Loucy (cell line): ENCODE measurements at regions not wholly inside any gene's neighbourhood (a gene's known extent, or its start where the extent isn't known, plus 50 kb on each side); places are given as distances from the start of the nearest gene placed in this dataset.

ENCODE experiments used
- EZH2phosphoT487 ChIP-seq: fragments of 200-600 bp; IDR thresholded peaks from 2 replicates; pipeline ENCODE4 v1.6.1; 2018; ENCODE audit warnings: antibody characterized with exemption, mild to moderate bottlenecking, moderate library complexity, borderline replicate concordance
- TF ChIP-seq, protein P1 (sequence below): fragments of 200-600 bp; sonication (generic); conservative IDR thresholded peaks from 2 replicates; pipeline ENCODE4 v1.5.1; 2014; ENCODE audit warnings: mild to moderate bottlenecking, antibody characterized with exemption, low read length

DNA sequence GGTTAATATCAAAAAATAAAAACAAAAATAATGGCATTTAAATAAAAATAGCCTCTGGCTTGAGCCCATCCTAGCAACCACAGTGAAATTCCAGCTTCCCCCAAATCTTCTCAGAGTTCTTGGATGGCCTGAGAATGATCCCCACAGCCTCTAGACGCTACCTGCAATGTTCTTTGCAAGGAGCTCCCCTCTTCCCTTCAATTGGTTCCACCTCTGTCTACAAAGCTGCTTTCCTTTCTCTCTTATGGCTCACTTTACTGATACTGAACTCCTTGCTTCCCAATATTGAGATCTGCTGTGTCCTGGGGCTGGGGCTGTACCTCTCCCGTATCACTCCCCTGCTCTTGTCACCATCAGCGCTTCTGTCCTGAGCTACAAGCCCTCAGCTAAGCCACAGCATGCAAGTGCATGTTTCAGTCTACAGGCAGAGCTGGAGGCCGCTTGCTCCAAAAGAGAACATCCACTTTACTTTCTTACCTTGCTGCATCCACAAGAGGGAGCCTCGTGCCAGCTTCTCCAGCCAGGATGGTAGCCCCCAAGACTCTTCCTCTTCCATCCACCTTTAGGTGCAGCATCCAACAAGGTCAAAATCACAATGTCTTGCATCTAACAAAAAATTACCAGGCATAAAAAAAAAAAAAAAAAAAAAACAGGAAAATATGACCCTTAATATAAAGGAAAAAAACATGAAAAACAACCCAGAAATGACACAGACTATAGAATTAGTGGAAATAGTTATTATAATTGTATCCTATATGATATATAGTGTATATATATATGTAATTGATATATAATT, 57.4 kb upstream of the PRSS3 start:
- TF ChIP-seq, protein P1, sequence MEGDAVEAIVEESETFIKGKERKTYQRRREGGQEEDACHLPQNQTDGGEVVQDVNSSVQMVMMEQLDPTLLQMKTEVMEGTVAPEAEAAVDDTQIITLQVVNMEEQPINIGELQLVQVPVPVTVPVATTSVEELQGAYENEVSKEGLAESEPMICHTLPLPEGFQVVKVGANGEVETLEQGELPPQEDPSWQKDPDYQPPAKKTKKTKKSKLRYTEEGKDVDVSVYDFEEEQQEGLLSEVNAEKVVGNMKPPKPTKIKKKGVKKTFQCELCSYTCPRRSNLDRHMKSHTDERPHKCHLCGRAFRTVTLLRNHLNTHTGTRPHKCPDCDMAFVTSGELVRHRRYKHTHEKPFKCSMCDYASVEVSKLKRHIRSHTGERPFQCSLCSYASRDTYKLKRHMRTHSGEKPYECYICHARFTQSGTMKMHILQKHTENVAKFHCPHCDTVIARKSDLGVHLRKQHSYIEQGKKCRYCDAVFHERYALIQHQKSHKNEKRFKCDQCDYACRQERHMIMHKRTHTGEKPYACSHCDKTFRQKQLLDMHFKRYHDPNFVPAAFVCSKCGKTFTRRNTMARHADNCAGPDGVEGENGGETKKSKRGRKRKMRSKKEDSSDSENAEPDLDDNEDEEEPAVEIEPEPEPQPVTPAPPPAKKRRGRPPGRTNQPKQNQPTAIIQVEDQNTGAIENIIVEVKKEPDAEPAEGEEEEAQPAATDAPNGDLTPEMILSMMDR: peak; percentile 69
- TF ChIP-seq EZH2phosphoT487: no peak
